GM19035 (cell line): ENCODE measurements at regions not wholly inside any gene's neighbourhood (a gene's known extent, or its start where the extent isn't known, plus 50 kb on each side); places are given as distances from the start of the nearest gene placed in this dataset.
"Not testable (repeated sequence)": the region's sequence is repeated elsewhere in the genome, so short reads cannot be mapped to it uniquely, and the experiment has no call there.

ENCODE experiments used
- ATAC-seq: cut with Tn5 transposase; IDR thresholded peaks from one replicate; pipeline ENCODE4 v1.9.1; 2021; ENCODE audit not compliant: unreplicated experiment

GRCh38 chr15:22196423-22196822, 116.1 kb downstream of the OR4M2 start:
- not testable (repeated sequence) for ATAC-seq

GRCh38 chr15:22200417-22200816, 120.1 kb downstream of the OR4M2 start:
- ATAC-seq: not testable (repeated sequence)

- ATAC-seq: not testable (repeated sequence)
Measured at GRCh38 chr15:22201993-22202659, 121.8 kb downstream of the OR4M2 start.

- ATAC-seq: not testable (repeated sequence)
Measured at GRCh38 chr15:22203208-22203607, 122.9 kb downstream of the OR4M2 start.

- ATAC-seq: not testable (repeated sequence)
Measured at GRCh38 chr15:22209086-22209485, 128.8 kb downstream of the OR4M2 start.

GRCh38 chr15:22222596-22222995, 142.3 kb downstream of the OR4M2 start:
- ATAC-seq: not testable (repeated sequence)

GRCh38 chr15:22224241-22224671, 143.9 kb downstream of the OR4M2 start:
- no peak for ATAC-seq

- ATAC-seq: not testable (repeated sequence)
Measured at GRCh38 chr15:22224961-22225360, 144.6 kb downstream of the OR4M2 start.

- ATAC-seq: no peak
Measured at GRCh38 chr15:22226034-22226790, 145.9 kb downstream of the OR4M2 start.

GRCh38 chr15:22227411-22228100, 147.2 kb downstream of the OR4M2 start:
- no peak for ATAC-seq

- no peak for ATAC-seq
Measured at GRCh38 chr15:22228101-22228762, 147.9 kb downstream of the OR4M2 start.

- ATAC-seq: no peak
Measured at GRCh38 chr15:22229990-22230819, 149.9 kb downstream of the OR4M2 start.

GRCh38 chr15:22231603-22232002, 151.3 kb downstream of the OR4M2 start:
- no peak for ATAC-seq

- no peak for ATAC-seq
Measured at GRCh38 chr15:22232675-22233074, 152.3 kb downstream of the OR4M2 start.

- not testable (repeated sequence) for ATAC-seq
Measured at GRCh38 chr15:22235261-22235930, 155.1 kb downstream of the OR4M2 start.

GRCh38 chr15:22236469-22236868, 156.1 kb downstream of the OR4M2 start:
- no peak for ATAC-seq

GRCh38 chr15:22237891-22238275, 157.6 kb downstream of the OR4M2 start:
- ATAC-seq: no peak

GRCh38 chr15:22238276-22238958, 158.1 kb downstream of the OR4M2 start:
- ATAC-seq: not testable (repeated sequence)
